ENCODE measurements at regions not wholly inside any gene's neighbourhood (a gene's known extent, or its start where the extent isn't known, plus 50 kb on each side); places are given as distances from the start of the nearest gene placed in this dataset.
"Not testable (repeated sequence)": the region's sequence is repeated elsewhere in the genome, so short reads cannot be mapped to it uniquely, and the experiment has no call there.

GRCh38 chr9:65223986-65224385 lies 61.0 kb downstream of the FOXD4L5 start:
- DNase-seq, result peak in 1 of 2 donors; percentile 0

GRCh38 chr9:65208834-65209233 lies 76.2 kb downstream of the FOXD4L5 start:
- not testable (repeated sequence) for DNase-seq

GRCh38 chr9:65207273-65207672 lies 77.7 kb downstream of the FOXD4L5 start:
- not testable (repeated sequence) for DNase-seq

- DNase-seq, result not testable (repeated sequence)
These were observed 79.2 kb downstream of the FOXD4L5 start for GRCh38 chr9:65205853-65206252.

GRCh38 chr9:65195781-65196180 lies 89.2 kb downstream of the FOXD4L5 start:
- DNase-seq, result not testable (repeated sequence)

GRCh38 chr9:65155937-65156336 lies 129.1 kb downstream of the FOXD4L5 start:
- not testable (repeated sequence) for DNase-seq
